GM18505 (cell line): ENCODE measurements at regions not wholly inside any gene's neighbourhood (a gene's known extent, or its start where the extent isn't known, plus 50 kb on each side); places are given as distances from the start of the nearest gene placed in this dataset.

Experiments used
- ATAC-seq: cut with Tn5 transposase; IDR thresholded peaks from one replicate; pipeline ENCODE4 v1.9.1; 2021; ENCODE audit not compliant: unreplicated experiment
- POLR2A ChIP-seq: IDR thresholded peaks from 4 replicates; pipeline ENCODE4 v1.6.1; 2011; ENCODE audit warnings: borderline replicate concordance; ENCODE audit not compliant: insufficient read depth, insufficient read length; ENCODE audit errors: extremely low read depth

GRCh38 chr5:107196500-107197059 is 474.2 kb downstream of the EFNA5 start:
- no peak for TF ChIP-seq POLR2A
- ATAC-seq: no peak

GRCh38 chr5:107195890-107196395 is 474.8 kb downstream of the EFNA5 start:
- ATAC-seq: no peak
- no peak for TF ChIP-seq POLR2A

GRCh38 chr5:107184871-107185270 is 485.9 kb downstream of the EFNA5 start:
- TF ChIP-seq POLR2A: no peak
- no peak for ATAC-seq

GRCh38 chr5:107184066-107184465 is 486.7 kb downstream of the EFNA5 start:
- ATAC-seq: no peak
- TF ChIP-seq POLR2A: no peak

- no peak for ATAC-seq
- no peak for TF ChIP-seq POLR2A
Measured at GRCh38 chr5:107170620-107171019, 500.1 kb downstream of the EFNA5 start.

GRCh38 chr5:107169867-107170266 is 500.9 kb downstream of the EFNA5 start:
- no peak for TF ChIP-seq POLR2A
- ATAC-seq: no peak

- TF ChIP-seq POLR2A: no peak
- ATAC-seq: no peak
Measured at GRCh38 chr5:107168848-107169752, 501.6 kb downstream of the EFNA5 start.

GRCh38 chr5:107168086-107168485 is 502.7 kb downstream of the EFNA5 start:
- no peak for TF ChIP-seq POLR2A
- ATAC-seq: no peak

- TF ChIP-seq POLR2A: no peak
- no peak for ATAC-seq
Measured at GRCh38 chr5:107165296-107165695, 505.4 kb downstream of the EFNA5 start.

GRCh38 chr5:107157809-107158208 is 512.9 kb downstream of the EFNA5 start:
- no peak for TF ChIP-seq POLR2A
- no peak for ATAC-seq

GRCh38 chr5:107155707-107156106 is 515.0 kb downstream of the EFNA5 start:
- no peak for TF ChIP-seq POLR2A
- ATAC-seq: no peak

GRCh38 chr5:107154593-107154992 is 516.1 kb downstream of the EFNA5 start:
- ATAC-seq: no peak
- no peak for TF ChIP-seq POLR2A

- no peak for TF ChIP-seq POLR2A
- no peak for ATAC-seq
Measured at GRCh38 chr5:107153283-107153682, 517.5 kb downstream of the EFNA5 start.
